Astrocyte (in vitro differentiated cells and primary cell): ENCODE measurements at regions not wholly inside any gene's neighbourhood (a gene's known extent, or its start where the extent isn't known, plus 50 kb on each side); places are given as distances from the start of the nearest gene placed in this dataset.

Experiments
- EZH2 ChIP-seq: IDR thresholded peaks from 2 replicates; pipeline ENCODE4 v1.6.1; 2012; ENCODE audit warnings: mild to moderate bottlenecking, low read length, inconsistent platforms; ENCODE audit not compliant: insufficient read depth
- TF ChIP-seq, protein P1 (sequence below): IDR thresholded peaks from 2 replicates; pipeline ENCODE4 v1.5.1; 2011; ENCODE audit warnings: low read depth, mild to moderate bottlenecking, inconsistent platforms, low read length, moderate library complexity; ENCODE audit not compliant: insufficient read depth

- TF ChIP-seq, protein P1, sequence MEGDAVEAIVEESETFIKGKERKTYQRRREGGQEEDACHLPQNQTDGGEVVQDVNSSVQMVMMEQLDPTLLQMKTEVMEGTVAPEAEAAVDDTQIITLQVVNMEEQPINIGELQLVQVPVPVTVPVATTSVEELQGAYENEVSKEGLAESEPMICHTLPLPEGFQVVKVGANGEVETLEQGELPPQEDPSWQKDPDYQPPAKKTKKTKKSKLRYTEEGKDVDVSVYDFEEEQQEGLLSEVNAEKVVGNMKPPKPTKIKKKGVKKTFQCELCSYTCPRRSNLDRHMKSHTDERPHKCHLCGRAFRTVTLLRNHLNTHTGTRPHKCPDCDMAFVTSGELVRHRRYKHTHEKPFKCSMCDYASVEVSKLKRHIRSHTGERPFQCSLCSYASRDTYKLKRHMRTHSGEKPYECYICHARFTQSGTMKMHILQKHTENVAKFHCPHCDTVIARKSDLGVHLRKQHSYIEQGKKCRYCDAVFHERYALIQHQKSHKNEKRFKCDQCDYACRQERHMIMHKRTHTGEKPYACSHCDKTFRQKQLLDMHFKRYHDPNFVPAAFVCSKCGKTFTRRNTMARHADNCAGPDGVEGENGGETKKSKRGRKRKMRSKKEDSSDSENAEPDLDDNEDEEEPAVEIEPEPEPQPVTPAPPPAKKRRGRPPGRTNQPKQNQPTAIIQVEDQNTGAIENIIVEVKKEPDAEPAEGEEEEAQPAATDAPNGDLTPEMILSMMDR: no peak
- no peak for TF ChIP-seq EZH2
These were observed 206.9 kb upstream of the KLF14 start for GRCh38 chr7:130940907-130941306.
